GM18951 (cell line): ENCODE measurements at regions not wholly inside any gene's neighbourhood (a gene's known extent, or its start where the extent isn't known, plus 50 kb on each side); places are given as distances from the start of the nearest gene placed in this dataset.

ENCODE experiments used
- POLR2A ChIP-seq: IDR thresholded peaks from 4 replicates; pipeline ENCODE4 v1.6.1; 2011; ENCODE audit warnings: mild to moderate bottlenecking; ENCODE audit not compliant: insufficient read length, insufficient read depth; ENCODE audit errors: extremely low read depth
- in situ Hi-C: fragments of 300-500 bp; cut with MboI; formaldehyde crosslinking; loops from one replicate; pipeline ENCODE4 v1.12.0; 2022; ENCODE audit warnings: low sequenced_read_pairs, mixed read lengths, inconsistent platforms; ENCODE audit not compliant: unreplicated experiment

GRCh38 chrX:120769576-120770341 is 105.9 kb downstream of the CT47B1 start:
- TF ChIP-seq POLR2A = no peak
- in situ Hi-C loops = loop anchor here (25.0 kb wide), 1 partner anchor 282 kb away; no protein-coding TSS in a partner anchor

GRCh38 chrX:120768681-120769080 is 107.0 kb downstream of the CT47B1 start:
- TF ChIP-seq POLR2A = no peak
- in situ Hi-C loops = loop anchor here (25.0 kb wide), 1 partner anchor 281 kb away; no protein-coding TSS in a partner anchor

DNA sequence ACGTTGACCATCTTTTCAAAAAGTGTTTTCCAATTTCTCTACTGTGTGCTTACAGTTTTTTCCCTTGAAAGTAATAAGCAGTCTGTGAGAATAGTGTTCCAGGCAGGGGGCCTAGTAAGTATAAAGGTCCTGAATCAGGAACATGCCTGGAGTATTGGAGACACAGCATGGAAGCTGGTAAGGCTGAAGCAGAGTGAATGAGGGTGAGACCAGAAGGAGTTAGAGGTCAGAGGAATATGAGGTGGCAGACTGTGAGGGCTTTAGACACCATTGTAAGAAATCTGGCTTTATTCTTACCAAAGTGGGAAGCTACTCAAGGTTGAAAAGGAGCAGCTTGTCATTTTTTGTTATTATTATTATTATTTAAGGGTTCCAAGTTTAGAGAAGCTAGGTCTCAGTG is 107.4 kb downstream of the CT47B1 start:
- in situ Hi-C loops = loop anchor here (25.0 kb wide), 1 partner anchor 281 kb away; no protein-coding TSS in a partner anchor
- no peak for TF ChIP-seq POLR2A

DNA sequence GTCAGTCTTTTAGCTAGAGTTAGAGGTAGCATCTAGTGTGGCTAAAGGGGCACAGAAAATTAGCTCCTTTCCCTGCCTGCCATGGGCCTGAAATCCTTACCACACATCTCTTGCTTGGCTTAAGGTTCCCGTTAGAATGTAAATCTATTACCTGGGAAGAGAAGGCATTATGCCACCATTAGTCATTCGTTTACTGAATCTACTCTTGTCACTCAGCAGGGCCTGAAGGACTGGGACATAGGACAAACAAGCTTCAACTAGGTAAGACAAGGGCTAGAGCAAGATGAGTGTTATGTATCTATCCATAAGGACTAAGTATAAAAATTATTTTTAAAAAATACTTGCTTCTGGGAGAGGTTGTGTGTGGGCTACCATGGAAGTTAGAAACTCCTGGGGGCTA is 112.4 kb downstream of the CT47B1 start:
- in situ Hi-C loops = loop anchor here (25.0 kb wide), 1 partner anchor 276 kb away; no protein-coding TSS in a partner anchor
- TF ChIP-seq POLR2A = no peak

DNA sequence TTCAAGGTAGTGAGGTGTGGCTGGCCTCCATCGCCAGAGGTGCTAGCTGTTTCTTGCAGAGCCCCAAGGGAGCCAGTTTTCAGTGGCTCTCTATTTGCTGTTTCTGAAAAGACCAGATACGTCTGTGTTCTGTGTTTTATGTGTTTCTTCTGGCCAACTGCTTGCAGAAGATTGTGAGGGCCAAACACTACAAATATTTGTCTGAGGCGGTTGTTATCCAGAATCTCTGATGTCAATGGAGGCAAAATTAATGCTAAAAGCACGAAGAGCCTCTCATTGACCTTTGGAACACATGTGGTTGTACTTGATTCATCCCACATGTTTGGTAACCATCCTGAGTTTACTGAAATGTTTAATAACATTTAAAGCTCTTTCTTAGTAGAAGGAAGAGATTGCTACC is 113.9 kb downstream of the CT47B1 start:
- in situ Hi-C loops = loop anchor here (25.0 kb wide), 1 partner anchor 275 kb away; no protein-coding TSS in a partner anchor

GRCh38 chrX:120759685-120760084 is 116.0 kb downstream of the CT47B1 start:
- in situ Hi-C loops = loop anchor here (25.0 kb wide), 1 partner anchor 272 kb away; no protein-coding TSS in a partner anchor
- no peak for TF ChIP-seq POLR2A

More for the DNA sequence above, 113.9 kb downstream of the CT47B1 start:
- no peak for TF ChIP-seq POLR2A

GRCh38 chrX:120755066-120755846 is 120.4 kb downstream of the CT47B1 start:
- no peak for TF ChIP-seq POLR2A
- in situ Hi-C loops = loop anchor here (25.0 kb wide), 1 partner anchor 268 kb away; no protein-coding TSS in a partner anchor

DNA sequence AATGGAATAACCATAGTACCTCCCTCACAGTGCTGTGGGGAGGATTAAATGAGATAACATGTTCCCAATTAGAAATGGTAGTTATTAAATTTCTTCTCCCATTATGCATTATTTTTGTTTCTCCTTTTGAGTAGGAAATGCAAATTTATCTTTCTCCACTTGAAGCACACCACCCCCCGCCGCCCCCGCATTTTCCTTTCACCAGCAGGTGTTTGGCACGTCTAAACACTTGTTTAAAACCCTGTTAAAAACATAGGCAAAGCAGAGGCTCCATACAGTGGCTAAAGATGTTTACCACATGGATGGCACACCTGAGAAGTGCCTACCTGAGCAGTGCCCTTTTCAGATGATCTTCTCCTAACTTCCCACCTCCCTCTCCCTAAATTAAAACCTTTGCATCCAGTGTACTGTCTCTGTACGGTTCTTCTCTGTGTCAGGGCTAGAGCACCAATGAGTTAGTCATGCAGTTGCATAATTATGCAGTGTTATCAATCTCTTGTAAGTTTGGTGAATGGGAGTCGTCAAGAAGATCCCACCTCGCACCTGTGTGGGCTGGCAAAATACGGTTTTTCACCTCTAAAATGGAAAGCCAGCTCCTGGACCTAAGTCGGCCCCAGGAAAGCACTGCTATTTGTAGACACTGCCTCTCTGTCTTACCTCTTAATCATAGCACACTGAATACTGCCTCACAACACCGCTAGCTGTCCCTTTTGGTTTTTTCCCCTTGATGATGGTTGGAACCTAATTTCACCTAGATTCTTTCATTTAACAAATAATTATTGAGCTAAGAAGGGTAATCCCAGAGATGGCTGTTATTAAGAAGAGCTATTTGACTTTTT is 122.0 kb downstream of the CT47B1 start:
- in situ Hi-C loops = loop anchor here (25.0 kb wide), 1 partner anchor 266 kb away; no protein-coding TSS in a partner anchor
- TF ChIP-seq POLR2A = no peak

DNA sequence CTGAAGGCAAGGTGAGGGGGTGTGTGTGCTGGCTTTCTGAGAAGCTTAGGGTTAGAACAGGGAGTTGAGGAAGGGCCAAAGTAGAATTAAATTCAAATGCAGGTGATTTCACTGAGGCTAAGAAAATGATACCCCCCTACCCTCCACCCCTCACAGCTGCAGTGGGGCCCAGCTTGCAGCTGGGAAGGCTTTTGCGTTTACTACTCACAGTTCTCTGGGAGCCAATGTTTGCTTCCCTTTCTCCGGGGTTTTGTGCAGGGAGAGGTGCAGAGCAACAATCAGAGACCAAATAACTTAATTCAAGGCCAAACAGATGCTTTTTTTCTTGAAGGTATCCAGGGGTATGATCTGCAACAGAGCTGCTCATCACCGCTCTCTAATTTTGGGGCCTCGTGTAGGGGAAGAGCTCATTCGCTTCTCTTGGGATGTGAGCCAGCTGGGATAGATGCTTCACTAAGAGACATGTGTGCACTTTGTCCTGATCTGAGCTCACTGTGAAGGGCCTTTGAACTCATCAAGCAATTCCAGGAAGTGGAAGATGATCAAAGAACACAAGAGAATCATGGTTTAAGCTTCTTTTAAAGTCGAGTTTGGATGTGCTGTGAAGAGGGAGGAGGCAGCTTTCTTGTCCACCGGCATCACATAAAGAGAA is 122.7 kb upstream of the C1GALT1C1 start:
- in situ Hi-C loops = loop anchor here (25.0 kb wide), 1 partner anchor 265 kb away; no protein-coding TSS in a partner anchor
- no peak for TF ChIP-seq POLR2A

DNA sequence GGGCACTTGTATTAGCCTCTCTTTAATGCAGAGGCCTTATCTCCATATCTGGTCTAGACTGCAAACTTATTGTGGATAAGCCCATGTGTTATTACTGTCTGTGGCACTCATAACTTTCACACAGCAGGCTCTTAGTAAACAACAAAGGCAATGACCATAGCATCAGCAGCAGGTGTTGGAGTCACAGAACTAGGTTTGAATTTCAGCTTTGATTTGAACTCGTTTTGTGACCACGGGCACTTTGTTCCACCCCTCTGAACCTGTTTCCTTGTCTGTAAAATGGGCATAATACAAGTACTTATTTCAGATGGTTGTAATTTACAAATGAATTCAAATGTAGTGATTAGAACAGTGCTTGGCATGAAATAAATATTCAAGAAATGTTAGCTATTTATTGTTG is 121.8 kb upstream of the C1GALT1C1 start:
- no peak for TF ChIP-seq POLR2A
- in situ Hi-C loops = loop anchor here (25.0 kb wide), 1 partner anchor 264 kb away; no protein-coding TSS in a partner anchor

GRCh38 chrX:120750381-120750780 is 120.5 kb upstream of the C1GALT1C1 start:
- in situ Hi-C loops = loop anchor here (25.0 kb wide), 1 partner anchor 263 kb away; no protein-coding TSS in a partner anchor
- TF ChIP-seq POLR2A = no peak
